ENCODE measurements at regions not wholly inside any gene's neighbourhood (a gene's known extent, or its start where the extent isn't known, plus 50 kb on each side); places are given as distances from the start of the nearest gene placed in this dataset.

GRCh38 chr9:134992755-134993124 is 75.0 kb upstream of the FCN1 start:
- Histone ChIP-seq H3K4me1 (no peaks in the 10 kb centered on the region), H3K9me3 (no peaks in the 10 kb centered on the region), H3K36me3 (ENCODE audit: insufficient read depth in 1 of 2, low read depth in 1 of 2) (no peaks in the 10 kb centered on the region), H3K27ac (no peak overlapping the region), H3K4me3 (no peak overlapping the region), H3K27me3 (ENCODE audit: insufficient read depth in 3 of 3, low read length in 2 of 3) (peaks cover 0 to 20% (median 17%) of the 10 kb centered on the region in 3 donors)
- TF ChIP-seq CTCF (IDR thresholded peaks at IDR 0.05) = no peak
- 35 to 50% (median 43%) methylated on average over 22 of the region's 22 CpGs for WGBS, 3 donors
- intact Hi-C loops (cut with DNase I) = no loop called here
- ATAC-seq (peak in 2 of 4 donors; percentile 28 to 29), DNase-seq (peak; percentile 37 to 81)

- H3K9me3 ChIP-seq = no peaks in the 10 kb centered on the region
- no peaks in the 10 kb centered on the region for H3K4me1 ChIP-seq
- intact Hi-C loops (cut with DNase I) = no loop called here
- 77 to 84% (median 80%) methylated on average over 17 of the region's 17 CpGs for WGBS, 3 donors
- no peaks in the 10 kb centered on the region for H3K36me3 ChIP-seq (ENCODE audit: insufficient read depth in 1 of 2, low read depth in 1 of 2)
- no peak overlapping the region for H3K27ac ChIP-seq
- no peak for TF ChIP-seq CTCF (IDR thresholded peaks at IDR 0.05)
- DNase-seq = peak in 1 of 2 donors; percentile 14
- H3K4me3 ChIP-seq = no peak overlapping the region
- ATAC-seq = no peak
- peaks cover 0 to 20% (median 16%) of the 10 kb centered on the region in 3 donors for H3K27me3 ChIP-seq (ENCODE audit: insufficient read depth in 3 of 3, low read length in 2 of 3)
Measured at GRCh38 chr9:134993416-134993815, 75.7 kb upstream of the FCN1 start.

DNA sequence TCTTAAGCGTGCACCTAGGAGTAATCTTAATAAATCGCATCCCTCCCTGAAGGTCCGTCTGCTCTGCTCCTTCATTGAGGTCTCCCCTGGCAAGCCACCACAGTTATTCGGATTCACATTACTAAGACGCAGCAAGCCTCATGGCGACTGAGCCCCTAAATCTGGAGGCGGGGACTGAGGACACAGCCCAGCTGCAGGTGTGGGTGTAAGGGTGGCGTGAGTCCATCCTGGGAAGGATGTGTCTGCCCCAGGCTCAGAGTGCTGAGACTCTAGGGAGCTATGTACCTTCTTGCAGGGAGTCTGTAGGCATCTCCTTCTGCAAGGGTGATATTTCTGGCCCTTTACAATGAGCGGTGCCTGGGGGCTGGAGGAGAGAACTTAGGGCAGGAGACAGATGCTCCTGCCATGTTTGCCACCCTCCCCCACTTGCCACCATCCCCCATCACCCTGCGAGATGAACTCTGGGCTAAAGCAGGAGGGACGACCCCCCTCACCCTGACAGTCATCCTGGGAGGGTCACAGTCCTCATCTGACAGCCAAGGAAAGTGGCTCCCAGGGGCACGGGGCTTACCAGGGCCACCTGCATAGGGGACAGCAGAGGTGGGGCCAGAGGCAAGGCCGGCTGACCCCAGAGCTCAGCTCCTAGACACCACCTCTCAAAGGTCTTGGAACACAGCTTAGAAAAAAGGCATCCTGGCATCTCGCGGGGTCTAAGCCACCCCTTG is 76.4 kb upstream of the FCN1 start:
- no peaks in the 10 kb centered on the region for H3K4me1 ChIP-seq
- intact Hi-C loops (cut with DNase I) = no loop called here
- WGBS, 3 donors = 70 to 77% (median 70%) methylated on average over 15 of the region's 15 CpGs
- H3K36me3 ChIP-seq (ENCODE audit: insufficient read depth in 1 of 2, low read depth in 1 of 2) = no peaks in the 10 kb centered on the region
- no peak overlapping the region for H3K27ac ChIP-seq
- ATAC-seq (no peak), DNase-seq (peak in 1 of 2 donors; percentile 29)
- no peak for TF ChIP-seq CTCF (IDR thresholded peaks at IDR 0.05)
- H3K9me3 ChIP-seq = no peaks in the 10 kb centered on the region
- no peak overlapping the region for H3K4me3 ChIP-seq
- peaks cover 0 to 22% (median 12%) of the 10 kb centered on the region in 3 donors for H3K27me3 ChIP-seq (ENCODE audit: insufficient read depth in 3 of 3, low read length in 2 of 3)

- peaks cover 0 to 27% (median 7%) of the 10 kb centered on the region in 3 donors for H3K27me3 ChIP-seq (ENCODE audit: insufficient read depth in 3 of 3, low read length in 2 of 3)
- WGBS, 3 donors = 81 to 87% (median 84%) methylated on average over 19 of the region's 19 CpGs
- H3K4me3 ChIP-seq = no peak overlapping the region
- peak in 1 of 2 donors; percentile 19 for DNase-seq
- TF ChIP-seq CTCF (IDR thresholded peaks at IDR 0.05) = no peak
- intact Hi-C loops (cut with DNase I) = no loop called here
- no peaks in the 10 kb centered on the region for H3K36me3 ChIP-seq (ENCODE audit: insufficient read depth in 1 of 2, low read depth in 1 of 2)
- H3K4me1 ChIP-seq = no peaks in the 10 kb centered on the region
- no peaks in the 10 kb centered on the region for H3K9me3 ChIP-seq
- ATAC-seq = no peak
- no peak overlapping the region for H3K27ac ChIP-seq
Measured at GRCh38 chr9:134994926-134995791, 77.4 kb upstream of the FCN1 start.

Data from psoas muscle (tissue), 7 donors.